ENCODE measurements at regions not wholly inside any gene's neighbourhood (a gene's known extent, or its start where the extent isn't known, plus 50 kb on each side); places are given as distances from the start of the nearest gene placed in this dataset.

DNA sequence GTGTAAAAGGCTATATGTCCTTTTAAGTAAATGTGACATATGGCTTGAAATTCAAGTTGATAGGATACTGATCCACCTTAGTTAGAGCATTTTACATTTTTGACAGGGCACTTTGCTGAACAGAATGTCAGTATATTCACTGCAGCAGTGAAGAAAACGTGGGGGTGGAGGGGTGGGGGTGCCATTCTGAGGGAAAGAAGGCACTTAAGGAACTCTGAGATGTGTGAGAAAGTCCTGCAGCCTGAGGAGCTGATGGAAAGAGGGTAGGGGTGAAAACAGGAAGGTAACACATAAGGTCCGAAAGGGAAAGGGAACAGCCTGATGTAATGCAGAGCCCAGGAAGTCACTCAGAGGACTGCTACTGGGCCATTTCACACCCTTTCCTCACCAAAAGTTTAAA lies 265.5 kb upstream of the GRIP1 start:
- no peaks in the 10 kb centered on the region for H3K4me1 ChIP-seq
- no peaks in the 10 kb centered on the region for H3K27me3 ChIP-seq
- TF ChIP-seq, protein P1, sequence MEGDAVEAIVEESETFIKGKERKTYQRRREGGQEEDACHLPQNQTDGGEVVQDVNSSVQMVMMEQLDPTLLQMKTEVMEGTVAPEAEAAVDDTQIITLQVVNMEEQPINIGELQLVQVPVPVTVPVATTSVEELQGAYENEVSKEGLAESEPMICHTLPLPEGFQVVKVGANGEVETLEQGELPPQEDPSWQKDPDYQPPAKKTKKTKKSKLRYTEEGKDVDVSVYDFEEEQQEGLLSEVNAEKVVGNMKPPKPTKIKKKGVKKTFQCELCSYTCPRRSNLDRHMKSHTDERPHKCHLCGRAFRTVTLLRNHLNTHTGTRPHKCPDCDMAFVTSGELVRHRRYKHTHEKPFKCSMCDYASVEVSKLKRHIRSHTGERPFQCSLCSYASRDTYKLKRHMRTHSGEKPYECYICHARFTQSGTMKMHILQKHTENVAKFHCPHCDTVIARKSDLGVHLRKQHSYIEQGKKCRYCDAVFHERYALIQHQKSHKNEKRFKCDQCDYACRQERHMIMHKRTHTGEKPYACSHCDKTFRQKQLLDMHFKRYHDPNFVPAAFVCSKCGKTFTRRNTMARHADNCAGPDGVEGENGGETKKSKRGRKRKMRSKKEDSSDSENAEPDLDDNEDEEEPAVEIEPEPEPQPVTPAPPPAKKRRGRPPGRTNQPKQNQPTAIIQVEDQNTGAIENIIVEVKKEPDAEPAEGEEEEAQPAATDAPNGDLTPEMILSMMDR (IDR thresholded peaks at IDR 0.05), result no peak
- TF ChIP-seq POLR2A (IDR thresholded peaks at IDR 0.05), result no peak
- no peak overlapping the region for H3K27ac ChIP-seq
- H3K9me3 ChIP-seq, result no peaks in the 10 kb centered on the region
- DNase-seq, result no peak
- no peak overlapping the region for H3K4me3 ChIP-seq
- no peaks in the 10 kb centered on the region for H3K36me3 ChIP-seq

DNA sequence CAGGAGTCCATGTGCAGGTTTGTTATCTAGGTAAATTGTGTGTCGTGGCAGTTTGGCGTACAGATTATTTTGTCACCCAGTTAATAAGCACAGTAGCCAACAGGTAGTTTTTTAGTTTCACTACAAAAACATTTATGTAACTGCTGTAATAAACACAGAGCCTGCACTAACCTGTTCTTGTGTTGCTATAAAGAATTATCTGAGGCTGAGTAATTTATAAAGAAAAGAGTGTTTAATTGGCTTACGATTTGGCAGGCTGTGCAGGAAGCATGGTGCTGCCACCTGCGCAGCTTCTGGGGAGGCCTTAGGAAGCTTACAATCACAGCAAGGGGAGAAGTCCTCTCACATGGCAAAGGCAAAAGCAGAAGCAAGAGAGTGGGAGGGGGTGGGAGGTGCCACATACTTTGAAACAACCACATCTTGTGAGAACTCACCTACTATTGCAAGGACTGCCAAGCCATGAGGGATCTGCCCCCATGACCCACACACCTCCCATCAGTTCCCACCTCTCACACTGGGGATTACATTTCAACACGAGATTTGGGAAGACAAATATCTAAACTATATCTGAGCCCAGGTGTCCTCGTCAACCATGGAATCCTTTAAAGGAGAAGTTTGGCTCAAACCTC lies 266.4 kb upstream of the GRIP1 start:
- no peaks in the 10 kb centered on the region for H3K36me3 ChIP-seq
- H3K4me1 ChIP-seq, result no peaks in the 10 kb centered on the region
- TF ChIP-seq POLR2A (IDR thresholded peaks at IDR 0.05), result no peak
- TF ChIP-seq, protein P1 (IDR thresholded peaks at IDR 0.05), result no peak
- H3K27ac ChIP-seq, result no peak overlapping the region
- no peak overlapping the region for H3K4me3 ChIP-seq
- no peak for DNase-seq
- H3K9me3 ChIP-seq, result no peaks in the 10 kb centered on the region
- H3K27me3 ChIP-seq, result no peaks in the 10 kb centered on the region

DNA sequence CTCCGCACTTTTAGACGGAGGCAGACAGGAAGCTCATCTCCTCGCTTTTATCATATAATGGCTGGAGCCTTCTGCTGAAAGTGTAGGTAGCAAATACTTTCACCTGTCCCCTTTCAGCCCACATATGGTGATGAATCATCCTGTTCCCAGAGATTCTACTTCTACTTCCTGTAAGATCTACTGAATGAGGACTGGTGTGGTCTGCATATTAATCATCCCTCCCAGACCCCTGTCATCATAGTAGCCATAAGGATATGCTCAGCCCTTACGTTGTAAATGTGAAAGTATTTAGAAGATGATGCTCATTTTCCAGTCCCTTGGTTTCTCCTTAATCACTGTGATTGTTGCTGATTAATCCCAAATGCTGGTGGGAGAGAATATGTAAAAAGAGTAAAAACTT lies 268.2 kb upstream of the GRIP1 start:
- DNase-seq, result no peak
- Histone ChIP-seq H3K9me3 (no peaks in the 10 kb centered on the region), H3K36me3 (no peaks in the 10 kb centered on the region), H3K27ac (no peak overlapping the region), H3K4me1 (no peaks in the 10 kb centered on the region), H3K4me3 (no peak overlapping the region), H3K27me3 (no peaks in the 10 kb centered on the region)
- no peak for TF ChIP-seq POLR2A (IDR thresholded peaks at IDR 0.05)
- TF ChIP-seq, protein P1 (IDR thresholded peaks at IDR 0.05), result no peak

GRCh38 chr12:66952668-66953067 lies 273.8 kb upstream of the GRIP1 start:
- no peaks in the 10 kb centered on the region for H3K9me3 ChIP-seq
- no peaks in the 10 kb centered on the region for H3K4me1 ChIP-seq
- TF ChIP-seq, protein P1 (IDR thresholded peaks at IDR 0.05), result no peak
- no peak for TF ChIP-seq POLR2A (IDR thresholded peaks at IDR 0.05)
- no peaks in the 10 kb centered on the region for H3K36me3 ChIP-seq
- no peak for DNase-seq
- no peak overlapping the region for H3K4me3 ChIP-seq
- no peak overlapping the region for H3K27ac ChIP-seq
- H3K27me3 ChIP-seq, result no peaks in the 10 kb centered on the region

DNA sequence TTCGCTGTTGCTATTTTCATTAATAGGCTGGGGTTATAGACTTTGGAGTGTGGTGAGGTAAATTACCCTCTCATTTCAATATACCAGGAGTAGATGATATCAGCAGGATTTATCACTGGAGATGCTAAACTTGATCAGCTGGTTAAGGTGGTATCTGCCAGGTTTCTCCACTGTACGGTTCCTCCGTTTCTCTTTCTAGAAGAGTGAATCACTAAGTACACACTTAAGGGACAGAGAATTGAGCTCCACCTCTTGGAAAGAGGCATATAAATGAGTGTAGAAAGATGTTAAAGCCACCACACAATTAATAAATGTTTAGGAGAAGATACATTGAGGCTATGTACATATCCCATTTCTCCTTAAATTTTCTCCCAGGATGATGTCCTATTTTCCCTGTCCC lies 277.4 kb upstream of the GRIP1 start:
- Histone ChIP-seq H3K9me3 (no peaks in the 10 kb centered on the region), H3K36me3 (no peaks in the 10 kb centered on the region), H3K27me3 (no peaks in the 10 kb centered on the region), H3K4me1 (no peaks in the 10 kb centered on the region), H3K27ac (no peak overlapping the region), H3K4me3 (no peak overlapping the region)
- no peak for DNase-seq
- no peak for TF ChIP-seq POLR2A (IDR thresholded peaks at IDR 0.05)
- TF ChIP-seq, protein P1 (IDR thresholded peaks at IDR 0.05), result no peak

- H3K27me3 ChIP-seq, result no peaks in the 10 kb centered on the region
- H3K4me3 ChIP-seq, result no peak overlapping the region
- no peak for DNase-seq
- H3K4me1 ChIP-seq, result no peaks in the 10 kb centered on the region
- TF ChIP-seq, protein P1 (IDR thresholded peaks at IDR 0.05), result no peak
- no peak for TF ChIP-seq POLR2A (IDR thresholded peaks at IDR 0.05)
- no peaks in the 10 kb centered on the region for H3K36me3 ChIP-seq
- H3K9me3 ChIP-seq, result no peaks in the 10 kb centered on the region
- no peak overlapping the region for H3K27ac ChIP-seq
These were observed 280.4 kb upstream of the GRIP1 start for GRCh38 chr12:66959276-66959675.

Data from Peyer's patch (tissue), 4 donors.